Epidermal melanocyte (primary cell): ENCODE measurements at regions not wholly inside any gene's neighbourhood (a gene's known extent, or its start where the extent isn't known, plus 50 kb on each side); places are given as distances from the start of the nearest gene placed in this dataset.
"Not testable (repeated sequence)": the region's sequence is repeated elsewhere in the genome, so short reads cannot be mapped to it uniquely, and the experiment has no call there.

Experiments
- DNase-seq: peaks from one replicate; pipeline ENCODE4 v3.0.0; 2011; ENCODE audit warnings: low spot score; ENCODE audit not compliant: insufficient read length

DNA sequence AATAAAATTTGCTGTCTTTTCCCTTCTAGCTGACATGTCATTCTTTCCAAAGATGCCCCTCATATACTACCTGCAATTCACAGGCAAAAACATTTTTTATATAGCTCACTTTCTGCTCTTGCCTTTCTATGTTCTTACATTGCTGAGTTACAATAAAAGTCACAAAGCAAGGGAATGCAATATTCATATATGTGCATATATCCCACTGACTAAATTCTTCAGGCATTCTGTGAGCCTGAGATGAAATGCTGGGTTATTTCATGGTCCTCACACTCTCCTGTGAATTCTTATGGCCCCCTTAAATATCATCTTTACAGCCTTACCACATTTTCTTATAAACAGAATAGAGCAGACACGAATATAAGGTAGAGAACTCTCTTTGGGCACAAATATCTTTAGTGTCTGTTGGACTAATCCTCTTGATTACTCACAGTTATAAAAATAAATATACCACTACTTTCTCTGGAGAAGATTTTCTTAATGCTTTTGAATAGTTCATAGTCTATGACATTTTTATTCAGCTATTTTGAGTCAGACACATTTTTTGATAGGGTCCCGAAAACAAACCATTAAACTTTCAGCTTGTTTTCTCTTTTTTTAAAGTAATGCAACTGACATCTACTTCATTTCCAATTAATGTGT, 84.1 kb upstream of the H2AZ1 start:
- no peak for DNase-seq

DNA sequence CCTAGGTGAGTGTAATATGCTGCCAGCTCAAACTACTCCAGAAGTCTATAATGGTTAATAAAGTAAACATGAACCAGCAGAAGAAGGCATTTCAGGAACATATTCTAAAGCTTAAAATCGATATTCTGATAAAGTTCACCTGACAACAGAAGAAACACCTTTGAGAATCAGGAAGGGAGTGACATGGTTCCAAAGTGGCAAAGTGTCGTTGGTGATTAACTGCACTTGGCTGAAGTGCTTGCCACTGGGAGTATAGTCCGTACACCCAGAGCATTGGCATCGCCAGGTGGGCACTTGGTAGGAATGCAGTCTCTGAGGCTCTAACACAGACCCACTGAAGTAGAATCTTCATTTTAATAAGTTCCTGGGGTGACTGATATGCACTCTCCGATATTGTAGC, 76.0 kb upstream of the H2AZ1 start:
- no peak for DNase-seq

DNA sequence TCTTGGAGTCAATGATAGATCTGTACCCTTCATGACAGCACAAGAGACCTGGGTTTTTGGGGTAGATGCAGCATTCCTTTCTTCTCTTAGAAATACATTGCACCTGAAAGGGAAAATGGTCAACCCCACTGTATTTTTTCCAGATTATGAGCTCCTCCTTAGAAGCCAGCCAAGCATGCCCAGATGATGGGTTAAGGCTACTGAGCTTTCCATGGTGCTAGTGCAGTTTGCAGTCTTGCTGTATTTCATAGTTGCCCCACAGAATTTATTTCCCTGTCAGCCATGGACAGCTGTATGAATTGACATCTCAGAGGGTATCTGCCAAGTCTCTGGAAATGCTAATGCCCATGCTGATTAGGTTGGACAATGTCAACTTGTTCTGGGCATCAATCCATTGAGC, 73.7 kb upstream of the H2AZ1 start:
- no peak for DNase-seq

DNA sequence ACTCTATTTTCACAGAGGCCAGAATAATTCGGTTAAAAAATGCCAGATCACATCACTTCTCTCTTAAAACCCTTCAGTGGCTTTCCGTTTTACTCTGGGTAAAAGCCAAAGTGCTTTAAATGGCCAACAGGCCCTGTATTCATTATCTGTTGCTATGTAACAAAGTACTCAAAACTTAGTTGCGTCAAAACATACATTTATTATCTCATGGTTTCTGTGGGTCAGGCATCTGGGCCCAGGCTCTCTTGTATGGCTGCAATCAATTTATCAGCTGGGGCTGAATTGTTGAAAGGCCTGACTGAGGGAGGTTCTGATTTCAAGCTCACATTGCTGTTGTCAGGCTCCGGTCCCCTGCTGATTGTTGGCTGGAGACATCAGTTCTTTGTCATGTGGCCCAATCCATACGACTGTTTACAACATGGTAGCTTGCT, 72.7 kb upstream of the H2AZ1 start:
- DNase-seq, result no peak

DNA sequence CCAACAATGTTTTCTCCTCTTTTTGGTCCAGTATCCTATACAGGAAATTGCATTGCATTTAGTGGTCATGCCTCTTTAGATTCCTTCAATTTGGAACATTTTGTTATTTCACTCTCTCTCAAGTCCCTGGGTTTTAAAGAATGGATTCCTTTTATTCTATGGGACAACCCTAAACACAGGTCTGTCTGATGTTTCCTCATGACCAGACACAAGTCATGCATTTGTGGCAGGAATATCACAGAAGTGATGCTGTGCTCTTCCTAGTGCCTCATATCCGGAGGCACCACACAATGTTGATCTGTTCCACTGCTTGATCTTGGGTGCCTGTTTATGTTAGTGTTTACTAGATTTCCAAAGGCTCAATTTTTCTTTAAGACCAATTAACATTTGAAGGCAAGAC, 69.7 kb upstream of the H2AZ1 start:
- no peak for DNase-seq

DNA sequence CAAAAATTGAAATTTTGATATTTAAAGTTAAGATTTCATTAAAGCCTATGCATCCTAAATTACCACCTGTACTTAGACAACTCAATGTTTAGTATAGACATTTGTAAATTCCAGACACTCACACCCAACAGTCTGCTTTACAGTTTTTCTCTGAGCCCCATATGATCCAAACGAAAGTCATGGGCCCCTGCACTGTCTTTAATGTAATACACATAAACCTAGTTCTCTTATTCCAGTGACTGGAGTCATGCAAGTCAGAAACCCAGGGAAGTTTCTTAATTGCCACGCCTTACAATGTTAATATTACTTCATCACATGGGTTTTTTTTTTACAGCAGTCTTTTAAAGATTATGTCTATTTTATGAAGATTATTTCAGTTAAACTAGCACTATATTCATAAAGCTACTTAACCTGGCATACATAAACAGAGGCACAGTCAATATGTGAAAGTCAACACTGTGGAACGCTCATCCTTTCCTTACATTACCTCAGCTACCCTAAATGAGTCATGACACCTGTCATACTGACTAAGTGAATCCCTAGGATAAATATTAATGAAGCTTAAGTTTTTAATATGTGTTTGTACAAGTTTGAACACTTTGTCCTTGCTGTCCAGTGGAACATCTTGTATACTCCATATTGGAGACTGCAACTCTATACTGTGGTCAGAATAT, 67.7 kb upstream of the H2AZ1 start:
- no peak for DNase-seq

DNA sequence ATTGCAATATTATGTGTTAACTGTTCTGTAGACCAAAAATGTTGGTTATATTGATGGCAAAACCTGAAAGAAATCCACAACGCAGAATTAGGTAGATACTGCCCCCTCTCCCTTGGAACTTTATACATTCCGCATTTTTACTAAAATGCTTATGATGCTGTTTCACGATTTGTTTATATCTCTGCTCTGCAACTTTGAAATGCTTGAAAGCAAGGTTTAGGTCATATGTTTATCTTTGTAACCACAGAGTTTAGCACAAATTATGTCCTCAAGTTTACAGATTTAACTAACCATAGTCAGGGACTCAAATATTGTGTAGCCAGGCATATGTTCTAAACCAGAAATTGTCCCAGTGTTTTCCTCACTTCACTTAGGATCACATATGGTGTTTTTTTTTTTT, 66.1 kb upstream of the H2AZ1 start:
- DNase-seq, result no peak

DNA sequence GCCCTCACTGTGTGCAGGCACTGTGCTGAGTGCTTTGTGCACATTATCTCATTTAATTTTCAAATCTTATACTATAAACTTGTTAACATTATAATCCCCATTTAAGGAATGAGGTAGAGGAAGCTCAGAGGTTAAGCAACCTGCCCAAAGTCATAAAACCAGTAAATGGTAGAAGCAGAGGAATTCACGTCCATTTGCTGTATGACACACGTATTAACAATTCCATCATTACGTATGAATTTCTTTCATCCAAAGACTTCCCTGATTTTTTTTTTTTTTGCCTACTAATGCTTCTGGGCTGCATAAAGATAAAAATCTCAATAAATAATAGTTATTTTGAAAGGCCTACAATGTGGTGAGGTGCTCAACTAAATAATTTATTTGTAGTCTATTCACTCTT, 64.5 kb upstream of the H2AZ1 start:
- no peak for DNase-seq

DNA sequence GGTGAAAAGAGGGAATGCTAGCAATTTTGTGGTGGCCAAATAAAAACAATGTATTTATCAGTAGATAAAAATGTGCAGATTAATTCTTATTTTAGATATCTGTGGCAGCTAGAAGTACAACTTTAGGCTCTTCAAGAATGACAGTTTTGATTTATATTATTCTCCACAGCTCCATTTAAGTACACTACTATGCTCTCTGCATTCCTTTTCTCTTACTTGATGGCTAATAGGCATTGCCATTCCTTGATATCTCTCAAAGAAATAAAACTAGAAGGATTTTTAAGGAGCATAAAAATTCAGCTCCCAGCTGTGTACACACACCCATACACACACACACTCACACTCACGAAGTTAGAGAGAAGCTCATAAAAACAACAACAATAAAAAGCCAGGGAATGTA, 59.4 kb upstream of the H2AZ1 start:
- DNase-seq, result no peak

DNA sequence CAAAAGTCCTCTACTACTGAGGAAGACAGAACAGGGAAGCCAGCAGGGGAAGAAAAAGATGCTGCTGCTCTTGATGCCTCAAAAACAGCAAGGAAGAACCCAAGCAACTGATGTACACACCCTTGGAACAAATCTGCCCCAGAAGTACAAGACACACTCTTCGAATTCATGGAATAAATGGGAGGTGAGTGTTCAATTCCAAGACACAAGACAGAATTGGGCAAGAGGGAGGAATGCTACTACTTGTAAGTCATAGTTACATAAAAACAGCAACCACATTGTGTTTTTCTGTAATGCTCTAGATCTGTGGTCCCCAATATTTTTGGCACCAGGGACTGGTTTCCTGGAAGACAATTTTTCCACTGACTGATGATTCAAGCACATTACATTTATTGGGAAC, 58.0 kb upstream of the H2AZ1 start:
- no peak for DNase-seq

DNA sequence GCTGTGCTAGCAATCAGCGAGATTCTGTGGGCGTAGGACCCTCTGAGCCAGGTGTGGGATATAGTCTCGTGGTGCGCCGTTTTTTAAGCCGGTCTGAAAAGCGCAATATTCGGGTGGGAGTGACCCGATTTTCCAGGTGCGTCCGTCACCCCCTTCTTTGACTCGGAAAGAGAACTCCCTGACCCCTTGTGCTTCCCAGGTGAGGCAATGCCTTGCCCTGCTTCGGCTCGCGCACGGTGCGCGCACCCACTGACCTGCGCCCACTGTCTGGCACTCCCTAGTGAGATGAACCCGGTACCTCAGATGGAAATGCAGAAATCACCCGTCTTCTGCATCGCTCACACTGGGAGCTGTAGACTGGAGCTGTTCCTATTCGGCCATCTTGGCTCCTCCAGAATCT, 56.1 kb upstream of the H2AZ1 start:
- DNase-seq, result not testable (repeated sequence)
